Left ventricle myocardium inferior (tissue), 1 donor: ENCODE measurements at regions not wholly inside any gene's neighbourhood (a gene's known extent, or its start where the extent isn't known, plus 50 kb on each side); places are given as distances from the start of the nearest gene placed in this dataset.

Source experiments
- DNase-seq: peaks from one replicate; pipeline ENCODE4 v3.0.0-alpha.2; 2020
- H3K27ac ChIP-seq: fragments of 200-600 bp; replicated peaks from 2 replicates; pipeline ENCODE4 v1.8.0; 2021
- H3K27me3 ChIP-seq: fragments of 200-600 bp; 2 replicates; pipeline ENCODE4 v1.8.0; 2021; ENCODE audit warnings: low read depth
- H3K36me3 ChIP-seq: fragments of 200-600 bp; 2 replicates; pipeline ENCODE4 v1.8.0; 2021
- H3K4me1 ChIP-seq: fragments of 200-600 bp; 2 replicates; pipeline ENCODE4 v1.8.0; 2021
- H3K4me3 ChIP-seq: fragments of 200-600 bp; 2 replicates; pipeline ENCODE4 v1.8.0; 2021; ENCODE audit warnings: mild to moderate bottlenecking, moderate library complexity
- H3K9me3 ChIP-seq: fragments of 200-600 bp; replicated peaks from 2 replicates; pipeline ENCODE4 v1.8.0; 2021
- intact Hi-C: fragments of 100-400 bp; cut with micrococcal nuclease; formaldehyde crosslinking; loops from one replicate; pipeline ENCODE4 v1.11.0; 2022
- TF ChIP-seq, protein P1 (sequence below): fragments of 200-600 bp; IDR thresholded peaks from 2 replicates; pipeline ENCODE4 v1.8.0; 2021; ENCODE audit warnings: antibody characterized with exemption, mild to moderate bottlenecking, borderline replicate concordance
- donor health status: DM: no; HTN: yes; CAD: no; lungs with severe emphysema.

- Histone ChIP-seq H3K36me3 (no peaks in the 10 kb centered on the region), H3K4me3 (peak overlapping the region; percentile 57), H3K4me1 (peaks cover 20% of the 10 kb centered on the region), H3K27ac (no peak overlapping the region), H3K9me3 (no peaks in the 10 kb centered on the region), H3K27me3 (peaks cover 83% of the 10 kb centered on the region)
- TF ChIP-seq, protein P1, sequence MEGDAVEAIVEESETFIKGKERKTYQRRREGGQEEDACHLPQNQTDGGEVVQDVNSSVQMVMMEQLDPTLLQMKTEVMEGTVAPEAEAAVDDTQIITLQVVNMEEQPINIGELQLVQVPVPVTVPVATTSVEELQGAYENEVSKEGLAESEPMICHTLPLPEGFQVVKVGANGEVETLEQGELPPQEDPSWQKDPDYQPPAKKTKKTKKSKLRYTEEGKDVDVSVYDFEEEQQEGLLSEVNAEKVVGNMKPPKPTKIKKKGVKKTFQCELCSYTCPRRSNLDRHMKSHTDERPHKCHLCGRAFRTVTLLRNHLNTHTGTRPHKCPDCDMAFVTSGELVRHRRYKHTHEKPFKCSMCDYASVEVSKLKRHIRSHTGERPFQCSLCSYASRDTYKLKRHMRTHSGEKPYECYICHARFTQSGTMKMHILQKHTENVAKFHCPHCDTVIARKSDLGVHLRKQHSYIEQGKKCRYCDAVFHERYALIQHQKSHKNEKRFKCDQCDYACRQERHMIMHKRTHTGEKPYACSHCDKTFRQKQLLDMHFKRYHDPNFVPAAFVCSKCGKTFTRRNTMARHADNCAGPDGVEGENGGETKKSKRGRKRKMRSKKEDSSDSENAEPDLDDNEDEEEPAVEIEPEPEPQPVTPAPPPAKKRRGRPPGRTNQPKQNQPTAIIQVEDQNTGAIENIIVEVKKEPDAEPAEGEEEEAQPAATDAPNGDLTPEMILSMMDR, result peak; percentile 98
- peak; percentile 65 for DNase-seq
- intact Hi-C loops, result loop anchor here (10.0 kb wide), 1 partner anchor 517 kb away; no protein-coding TSS in a partner anchor
These were observed 226.8 kb upstream of the IGF1R start for GRCh38 chr15:98421419-98422129.

DNA sequence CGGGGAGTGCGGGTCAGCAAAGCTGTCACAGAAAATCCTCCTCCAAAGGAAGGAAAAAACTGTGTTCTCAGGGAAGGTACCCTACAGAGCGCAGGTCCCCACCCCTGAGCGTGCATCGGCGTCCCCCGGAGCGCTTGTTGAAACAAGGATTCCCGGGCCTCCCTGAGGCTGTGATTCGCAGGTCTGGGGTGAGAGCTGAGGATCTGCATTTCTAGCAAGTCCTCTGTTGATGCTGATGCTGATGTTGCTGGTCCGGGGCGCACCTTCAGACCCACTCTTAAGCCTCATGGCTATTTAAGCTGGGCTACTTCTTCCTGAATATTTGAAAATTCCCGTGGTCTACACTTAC lies 226.2 kb upstream of the IGF1R start:
- TF ChIP-seq, protein P1, result no peak
- no peaks in the 10 kb centered on the region for H3K36me3 ChIP-seq
- peak overlapping the region; percentile 57 for H3K4me3 ChIP-seq
- no peak overlapping the region for H3K27ac ChIP-seq
- H3K4me1 ChIP-seq, result peaks cover 19% of the 10 kb centered on the region
- H3K27me3 ChIP-seq, result peaks cover 88% of the 10 kb centered on the region
- H3K9me3 ChIP-seq, result no peaks in the 10 kb centered on the region
- intact Hi-C loops, result loop anchor here (10.0 kb wide), 1 partner anchor 517 kb away; no protein-coding TSS in a partner anchor
- no peak for DNase-seq

DNA sequence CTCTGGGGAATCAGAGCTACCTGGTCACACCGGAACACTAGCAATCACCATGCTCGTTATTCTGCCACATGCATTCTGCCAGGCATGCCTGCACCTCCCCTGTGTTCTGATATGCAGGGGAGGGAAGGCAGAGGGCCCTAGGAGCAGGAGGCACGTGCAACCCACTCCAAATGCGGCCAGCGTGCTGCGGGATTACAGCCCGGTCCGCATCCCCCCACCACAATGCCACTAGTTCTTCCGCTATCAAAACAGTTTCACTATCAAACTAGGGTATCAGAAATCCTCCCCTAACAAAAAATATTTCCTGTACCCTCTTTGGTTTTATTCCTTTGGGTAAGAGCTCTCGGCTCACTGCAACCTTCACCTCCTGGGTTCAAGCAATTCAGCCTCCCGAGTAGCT lies 223.2 kb upstream of the IGF1R start:
- Histone ChIP-seq H3K27ac (no peak overlapping the region), H3K4me1 (peaks cover 25% of the 10 kb centered on the region), H3K36me3 (no peaks in the 10 kb centered on the region), H3K4me3 (no peak overlapping the region), H3K27me3 (peaks cover 100% of the 10 kb centered on the region), H3K9me3 (peaks cover 5% of the 10 kb centered on the region)
- DNase-seq, result no peak
- TF ChIP-seq, protein P1, result no peak
- intact Hi-C loops, result loop anchor here (5.0 to 10.0 kb wide), 2 partner anchors 113 to 520 kb away; no protein-coding TSS in a partner anchor

DNA sequence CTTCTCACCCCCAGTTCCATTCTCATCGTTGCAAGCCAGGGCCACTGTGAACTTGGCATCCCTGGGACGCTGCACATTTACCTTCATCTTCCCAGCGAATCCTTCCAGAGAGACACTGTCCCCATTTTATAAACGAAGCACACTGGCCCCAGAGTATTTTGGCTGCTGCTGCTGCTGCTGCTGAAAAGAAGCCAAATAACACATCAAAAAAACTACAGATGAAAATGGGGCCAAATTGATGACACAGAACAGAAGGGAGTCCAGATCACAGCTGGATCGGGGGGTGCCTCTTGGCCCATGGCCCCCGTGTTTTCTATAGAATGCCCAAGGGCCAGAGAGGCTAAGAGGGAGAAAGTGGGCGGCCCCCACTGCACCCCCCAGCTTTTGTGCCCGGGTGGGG lies 221.0 kb upstream of the IGF1R start:
- no peak overlapping the region for H3K4me3 ChIP-seq
- peaks cover 5% of the 10 kb centered on the region for H3K9me3 ChIP-seq
- no peak overlapping the region for H3K27ac ChIP-seq
- peaks cover 97% of the 10 kb centered on the region for H3K27me3 ChIP-seq
- H3K4me1 ChIP-seq, result peaks cover 6% of the 10 kb centered on the region
- H3K36me3 ChIP-seq, result no peaks in the 10 kb centered on the region
- TF ChIP-seq, protein P1, result no peak
- no peak for DNase-seq
- intact Hi-C loops, result loop anchor here (5.0 to 10.0 kb wide), 2 partner anchors 115 to 523 kb away; no protein-coding TSS in a partner anchor

DNA sequence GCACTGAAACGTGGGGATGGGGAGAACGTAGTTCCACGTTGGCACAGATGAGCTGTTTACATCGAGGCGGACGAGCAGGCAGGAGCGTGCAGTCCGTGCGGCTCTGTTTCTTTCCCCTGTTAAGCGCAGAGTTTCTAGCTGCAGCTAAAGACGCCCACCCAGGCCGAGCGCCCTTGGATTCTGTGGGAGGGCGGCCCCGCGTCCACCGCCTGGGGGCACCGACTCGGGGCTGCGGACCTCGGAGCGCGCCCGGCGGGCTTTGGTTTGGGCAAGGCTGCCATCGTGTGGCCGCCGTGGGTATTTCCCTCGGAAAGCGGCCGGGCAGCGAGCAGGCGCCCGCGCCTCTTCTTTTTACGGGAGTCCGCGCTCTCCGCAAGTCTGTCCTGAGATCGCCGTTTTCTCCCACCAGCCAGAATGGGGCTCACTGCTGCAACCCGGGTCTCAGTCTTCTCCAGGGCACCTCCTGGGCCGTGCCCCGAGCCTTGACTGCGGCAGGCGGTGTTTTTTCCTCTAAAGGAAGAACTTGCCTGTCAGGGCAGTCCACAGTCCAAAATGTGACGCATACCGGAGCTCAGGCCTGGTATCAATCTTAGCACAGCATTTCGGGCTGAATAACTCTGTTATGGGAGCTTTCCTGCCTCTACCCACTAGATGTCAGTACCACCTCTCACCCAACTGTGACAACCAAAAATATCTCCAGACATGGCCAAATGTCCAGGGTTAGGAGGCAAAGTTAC lies 219.9 kb upstream of the IGF1R start:
- peaks cover 93% of the 10 kb centered on the region for H3K27me3 ChIP-seq
- TF ChIP-seq, protein P1, result peak; percentile 89
- peak overlapping the region; percentile 24 for H3K27ac ChIP-seq
- DNase-seq, result peak; percentile 71
- H3K4me3 ChIP-seq, result peak overlapping the region; percentile 59
- peaks cover 6% of the 10 kb centered on the region for H3K4me1 ChIP-seq
- intact Hi-C loops, result loop anchor here (5.0 to 10.0 kb wide), 2 partner anchors 116 to 524 kb away; no protein-coding TSS in a partner anchor
- H3K9me3 ChIP-seq, result peaks cover 5% of the 10 kb centered on the region
- no peaks in the 10 kb centered on the region for H3K36me3 ChIP-seq
